Erythroblast (primary cell): ENCODE measurements at regions not wholly inside any gene's neighbourhood (a gene's known extent, or its start where the extent isn't known, plus 50 kb on each side); places are given as distances from the start of the nearest gene placed in this dataset.

Experiments used
- GATA1 ChIP-seq: IDR thresholded peaks from 2 replicates; pipeline ENCODE4 v1.6.1; 2011; ENCODE audit warnings: low read depth, mild to moderate bottlenecking, control low read depth, low read length, moderate library complexity
- POLR2A ChIP-seq: IDR thresholded peaks from 2 replicates; pipeline ENCODE4 v1.6.1; 2011; ENCODE audit warnings: mild to moderate bottlenecking, low read length

GRCh38 chr10:4512671-4513240 lies 313.3 kb upstream of the AKR1E2 start:
- TF ChIP-seq POLR2A: no peak
- no peak for TF ChIP-seq GATA1
